ENCODE measurements at regions not wholly inside any gene's neighbourhood (a gene's known extent, or its start where the extent isn't known, plus 50 kb on each side); places are given as distances from the start of the nearest gene placed in this dataset.

DNA sequence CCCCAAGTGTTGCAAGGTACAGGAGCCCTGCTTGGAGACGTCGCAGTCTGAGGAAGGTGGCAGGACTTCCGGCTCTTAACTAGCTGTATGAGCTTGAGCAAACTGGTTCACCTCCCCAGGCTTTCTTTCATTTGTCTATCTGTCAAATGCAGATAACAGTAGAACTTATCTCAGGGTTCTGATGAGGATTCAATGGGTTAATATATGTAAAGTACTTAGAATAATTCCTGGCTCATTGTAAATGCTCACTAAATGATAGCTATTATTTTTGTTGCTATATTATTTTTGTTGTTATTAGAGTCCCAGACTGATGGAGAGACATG, 108.5 kb upstream of the IPO9 start:
- TF ChIP-seq RAD21 (IDR thresholded peaks at IDR 0.05): no peak
- no peak for TF ChIP-seq JUND (IDR thresholded peaks at IDR 0.05)
- TF ChIP-seq YY1 (IDR thresholded peaks at IDR 0.05): no peak
- no peak for TF ChIP-seq HNF4A (conservative IDR thresholded peaks at IDR 0.05)
- TF ChIP-seq EGR1 (IDR thresholded peaks at IDR 0.05; ENCODE audit: low read depth in 2 of 2): no peak
- TF ChIP-seq MAX (IDR thresholded peaks at IDR 0.05): no peak
- TF ChIP-seq, protein P1, sequence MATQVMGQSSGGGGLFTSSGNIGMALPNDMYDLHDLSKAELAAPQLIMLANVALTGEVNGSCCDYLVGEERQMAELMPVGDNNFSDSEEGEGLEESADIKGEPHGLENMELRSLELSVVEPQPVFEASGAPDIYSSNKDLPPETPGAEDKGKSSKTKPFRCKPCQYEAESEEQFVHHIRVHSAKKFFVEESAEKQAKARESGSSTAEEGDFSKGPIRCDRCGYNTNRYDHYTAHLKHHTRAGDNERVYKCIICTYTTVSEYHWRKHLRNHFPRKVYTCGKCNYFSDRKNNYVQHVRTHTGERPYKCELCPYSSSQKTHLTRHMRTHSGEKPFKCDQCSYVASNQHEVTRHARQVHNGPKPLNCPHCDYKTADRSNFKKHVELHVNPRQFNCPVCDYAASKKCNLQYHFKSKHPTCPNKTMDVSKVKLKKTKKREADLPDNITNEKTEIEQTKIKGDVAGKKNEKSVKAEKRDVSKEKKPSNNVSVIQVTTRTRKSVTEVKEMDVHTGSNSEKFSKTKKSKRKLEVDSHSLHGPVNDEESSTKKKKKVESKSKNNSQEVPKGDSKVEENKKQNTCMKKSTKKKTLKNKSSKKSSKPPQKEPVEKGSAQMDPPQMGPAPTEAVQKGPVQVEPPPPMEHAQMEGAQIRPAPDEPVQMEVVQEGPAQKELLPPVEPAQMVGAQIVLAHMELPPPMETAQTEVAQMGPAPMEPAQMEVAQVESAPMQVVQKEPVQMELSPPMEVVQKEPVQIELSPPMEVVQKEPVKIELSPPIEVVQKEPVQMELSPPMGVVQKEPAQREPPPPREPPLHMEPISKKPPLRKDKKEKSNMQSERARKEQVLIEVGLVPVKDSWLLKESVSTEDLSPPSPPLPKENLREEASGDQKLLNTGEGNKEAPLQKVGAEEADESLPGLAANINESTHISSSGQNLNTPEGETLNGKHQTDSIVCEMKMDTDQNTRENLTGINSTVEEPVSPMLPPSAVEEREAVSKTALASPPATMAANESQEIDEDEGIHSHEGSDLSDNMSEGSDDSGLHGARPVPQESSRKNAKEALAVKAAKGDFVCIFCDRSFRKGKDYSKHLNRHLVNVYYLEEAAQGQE (IDR thresholded peaks at IDR 0.05): no peak
- no peaks in the 10 kb centered on the region for H3K9me3 ChIP-seq (ENCODE audit: control insufficient read depth in 4 of 4, low read length in 3 of 4)
- H3K27me3 ChIP-seq (ENCODE audit: control insufficient read depth in 4 of 4, insufficient read depth in 4 of 4, low read length in 3 of 4): no peaks in the 10 kb centered on the region
- peaks cover 0 to 2% (median 0%) of the 10 kb centered on the region in 4 donors for H3K36me3 ChIP-seq (ENCODE audit: control insufficient read depth in 4 of 4, insufficient read depth in 3 of 4, low read depth in 1 of 4, low read length in 3 of 4)
- no peak for DNase-seq (ENCODE audit: low spot score)
- no peak overlapping the region for H3K9ac ChIP-seq (ENCODE audit: low read depth in 1 of 2, low read length in 2 of 2)
- peaks cover 0 to 2% (median 0%) of the 10 kb centered on the region in 4 donors for H3K4me1 ChIP-seq (ENCODE audit: control insufficient read depth in 4 of 4, insufficient read depth in 4 of 4, low read length in 3 of 4)
- WGBS: 93% methylated on average over 3 of the region's 3 CpGs
- H3K4me3 ChIP-seq (ENCODE audit: low read depth in 1 of 3, low read length in 3 of 3): no peak overlapping the region
- no peak overlapping the region for H3K27ac ChIP-seq (ENCODE audit: low read depth in 1 of 2, low read length in 2 of 2)

GRCh38 chr1:201721082-201722049, 107.6 kb upstream of the IPO9 start:
- WGBS: 71% methylated on average over 13 of the region's 13 CpGs
- TF ChIP-seq ATF3 (IDR thresholded peaks at IDR 0.05): no peak
- Histone ChIP-seq H3K27me3 (ENCODE audit: control insufficient read depth in 4 of 4, insufficient read depth in 4 of 4, low read length in 3 of 4) (no peaks in the 10 kb centered on the region), H3K27ac (ENCODE audit: low read depth in 1 of 2, low read length in 2 of 2) (no peak overlapping the region), H3K9me3 (ENCODE audit: control insufficient read depth in 4 of 4, low read length in 3 of 4) (no peaks in the 10 kb centered on the region), H3K4me1 (ENCODE audit: control insufficient read depth in 4 of 4, insufficient read depth in 4 of 4, low read length in 3 of 4) (no peaks in the 10 kb centered on the region), H3K4me3 (ENCODE audit: low read depth in 1 of 3, low read length in 3 of 3) (no peak overlapping the region), H3K36me3 (ENCODE audit: control insufficient read depth in 4 of 4, insufficient read depth in 3 of 4, low read depth in 1 of 4, low read length in 3 of 4) (peaks cover 0 to 2% (median 0%) of the 10 kb centered on the region in 4 donors), H3K9ac (ENCODE audit: low read depth in 1 of 2, low read length in 2 of 2) (no peak overlapping the region)
- DNase-seq (ENCODE audit: low spot score): no peak

DNA sequence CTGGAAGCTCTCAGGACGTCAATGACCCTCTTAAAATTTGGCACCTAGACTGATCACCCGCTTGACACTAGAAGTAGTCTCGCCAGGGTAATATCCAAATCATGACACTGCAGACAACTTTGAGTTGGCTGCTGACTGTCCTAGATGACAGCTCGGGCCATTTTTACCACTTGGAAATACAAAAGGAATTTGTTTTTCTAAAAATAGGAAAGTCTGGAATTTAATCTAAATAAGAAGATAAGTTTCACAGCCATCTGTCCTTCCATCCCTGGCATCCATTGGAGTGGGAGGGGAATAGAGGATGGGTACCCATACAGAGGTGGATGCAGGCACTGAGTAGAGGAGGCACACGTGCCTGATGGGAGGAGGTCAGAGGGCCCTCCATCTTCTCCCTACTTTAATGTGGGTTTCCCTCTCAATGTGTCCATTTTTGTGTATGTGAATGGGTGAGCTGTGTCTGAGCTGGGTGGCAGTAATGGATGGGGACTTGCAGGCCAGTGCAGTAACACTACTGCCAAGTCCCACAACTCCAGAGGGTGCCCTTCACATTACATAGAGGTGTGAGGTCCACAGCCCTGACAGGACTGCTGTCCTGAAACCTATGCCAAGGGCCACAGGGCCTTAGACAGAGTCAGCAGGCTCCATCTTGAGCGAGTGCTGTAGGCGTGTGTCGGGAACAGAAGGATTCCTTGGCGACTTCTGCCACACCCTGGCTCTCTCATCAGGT, 104.8 kb upstream of the IPO9 start:
- Histone ChIP-seq H3K4me1 (ENCODE audit: control insufficient read depth in 4 of 4, insufficient read depth in 4 of 4, low read length in 3 of 4) (no peaks in the 10 kb centered on the region), H3K27me3 (ENCODE audit: control insufficient read depth in 4 of 4, insufficient read depth in 4 of 4, low read length in 3 of 4) (no peaks in the 10 kb centered on the region), H3K9ac (ENCODE audit: low read depth in 1 of 2, low read length in 2 of 2) (no peak overlapping the region), H3K36me3 (ENCODE audit: control insufficient read depth in 4 of 4, insufficient read depth in 3 of 4, low read depth in 1 of 4, low read length in 3 of 4) (no peaks in the 10 kb centered on the region), H3K4me3 (ENCODE audit: low read depth in 1 of 3, low read length in 3 of 3) (no peak overlapping the region), H3K27ac (ENCODE audit: low read depth in 1 of 2, low read length in 2 of 2) (peak overlapping the region; percentile 40 to 42), H3K9me3 (ENCODE audit: control insufficient read depth in 4 of 4, low read length in 3 of 4) (no peaks in the 10 kb centered on the region)
- TF ChIP-seq HNF4A (conservative IDR thresholded peaks at IDR 0.05): no peak
- TF ChIP-seq FOXA2 (IDR thresholded peaks at IDR 0.05): no peak
- TF ChIP-seq NR2F2 (IDR thresholded peaks at IDR 0.05): peak; percentile 63
- no peak for TF ChIP-seq HNF4G (IDR thresholded peaks at IDR 0.05)
- TF ChIP-seq RXRA (IDR thresholded peaks at IDR 0.05): peak in 1 of 2 donors; percentile 29
- DNase-seq (ENCODE audit: low spot score): no peak
- 68% methylated on average over 9 of the region's 9 CpGs for WGBS

All from liver (tissue), 7 donors.